ENCODE measurements at regions not wholly inside any gene's neighbourhood (a gene's known extent, or its start where the extent isn't known, plus 50 kb on each side); places are given as distances from the start of the nearest gene placed in this dataset.
"Not testable (repeated sequence)": the region's sequence is repeated elsewhere in the genome, so short reads cannot be mapped to it uniquely, and the experiment has no call there.

- DNase-seq: no peak
These were observed 201.1 kb downstream of the PCDH20 start for GRCh38 chr13:61214551-61214950.

- DNase-seq: not testable (repeated sequence)
These were observed 209.8 kb downstream of the PCDH20 start for GRCh38 chr13:61205898-61206297.

- DNase-seq: no peak
These were observed 211.6 kb downstream of the PCDH20 start for GRCh38 chr13:61204025-61204424.

GRCh38 chr13:61202042-61202441 lies 213.6 kb downstream of the PCDH20 start:
- DNase-seq: no peak

GRCh38 chr13:61192826-61193225 lies 222.8 kb downstream of the PCDH20 start:
- DNase-seq: no peak

GRCh38 chr13:61188057-61188456 lies 227.6 kb downstream of the PCDH20 start:
- DNase-seq: no peak

GRCh38 chr13:61187471-61187870 lies 228.2 kb downstream of the PCDH20 start:
- no peak for DNase-seq

- no peak for DNase-seq
These were observed 232.0 kb downstream of the PCDH20 start for GRCh38 chr13:61183670-61184069.

- DNase-seq: no peak
These were observed 235.4 kb downstream of the PCDH20 start for GRCh38 chr13:61180234-61180633.

- DNase-seq: no peak
These were observed 235.9 kb downstream of the PCDH20 start for GRCh38 chr13:61179741-61180140.

- DNase-seq: no peak
These were observed 244.8 kb downstream of the PCDH20 start for GRCh38 chr13:61170856-61171255.

GRCh38 chr13:61162636-61163035 lies 253.0 kb downstream of the PCDH20 start:
- no peak for DNase-seq

GRCh38 chr13:61162106-61162505 lies 253.5 kb downstream of the PCDH20 start:
- DNase-seq: no peak

- DNase-seq: no peak
These were observed 258.9 kb downstream of the PCDH20 start for GRCh38 chr13:61156753-61157152.

GRCh38 chr13:61151062-61151461 lies 264.6 kb downstream of the PCDH20 start:
- no peak for DNase-seq

GRCh38 chr13:61149331-61149730 lies 266.3 kb downstream of the PCDH20 start:
- DNase-seq: no peak

GRCh38 chr13:61148691-61149315 lies 266.8 kb downstream of the PCDH20 start:
- no peak for DNase-seq

- no peak for DNase-seq
These were observed 267.4 kb downstream of the PCDH20 start for GRCh38 chr13:61148211-61148610.

- DNase-seq: no peak
These were observed 269.1 kb downstream of the PCDH20 start for GRCh38 chr13:61146571-61146970.

GRCh38 chr13:61146158-61146557 lies 269.5 kb downstream of the PCDH20 start:
- no peak for DNase-seq

GRCh38 chr13:61144834-61145593 lies 270.6 kb downstream of the PCDH20 start:
- no peak for DNase-seq

GRCh38 chr13:61144301-61144700 lies 271.3 kb downstream of the PCDH20 start:
- no peak for DNase-seq

GRCh38 chr13:61142506-61142905 lies 273.1 kb downstream of the PCDH20 start:
- no peak for DNase-seq

GRCh38 chr13:61138857-61139256 lies 276.8 kb downstream of the PCDH20 start:
- DNase-seq: no peak

- no peak for DNase-seq
These were observed 279.1 kb downstream of the PCDH20 start for GRCh38 chr13:61136515-61136914.

All from GDM1 (cell line).